Progenitor cell of endocrine pancreas (in vitro differentiated cells): ENCODE measurements at regions not wholly inside any gene's neighbourhood (a gene's known extent, or its start where the extent isn't known, plus 50 kb on each side); places are given as distances from the start of the nearest gene placed in this dataset.

Source experiments
- DNase-seq: peaks from one replicate; pipeline ENCODE4 v3.0.0; 2021; ENCODE audit warnings: low spot score; ENCODE audit not compliant: unreplicated experiment
- H3K27ac Mint-ChIP-seq: 2 replicates; pipeline ENCODE4 v1.8.0; 2021; ENCODE audit warnings: mild to moderate bottlenecking, moderate library complexity, mixed read lengths
- H3K27me3 Mint-ChIP-seq: 2 replicates; pipeline ENCODE4 v1.8.0; 2021; ENCODE audit warnings: mixed read lengths
- H3K36me3 Mint-ChIP-seq: 2 replicates; pipeline ENCODE4 v1.8.0; 2022; ENCODE audit warnings: mixed read lengths; ENCODE audit not compliant: insufficient read depth
- H3K4me1 Mint-ChIP-seq: 2 replicates; pipeline ENCODE4 v1.8.0; 2021; ENCODE audit warnings: low read depth, mixed read lengths
- H3K4me3 Mint-ChIP-seq: 2 replicates; pipeline ENCODE4 v1.8.0; 2021; ENCODE audit warnings: low read depth, mild to moderate bottlenecking, moderate library complexity, mixed read lengths
- H3K9me3 Mint-ChIP-seq: 2 replicates; pipeline ENCODE4 v1.8.0; 2021; ENCODE audit warnings: low read depth, mixed read lengths
- CTCF ChIP-seq: fragments of 200-600 bp; sonication (generic); IDR thresholded peaks from one replicate; pipeline ENCODE4 v1.5.0; 2021; ENCODE audit warnings: antibody characterized with exemption, mild to moderate bottlenecking; ENCODE audit not compliant: unreplicated experiment

DNA sequence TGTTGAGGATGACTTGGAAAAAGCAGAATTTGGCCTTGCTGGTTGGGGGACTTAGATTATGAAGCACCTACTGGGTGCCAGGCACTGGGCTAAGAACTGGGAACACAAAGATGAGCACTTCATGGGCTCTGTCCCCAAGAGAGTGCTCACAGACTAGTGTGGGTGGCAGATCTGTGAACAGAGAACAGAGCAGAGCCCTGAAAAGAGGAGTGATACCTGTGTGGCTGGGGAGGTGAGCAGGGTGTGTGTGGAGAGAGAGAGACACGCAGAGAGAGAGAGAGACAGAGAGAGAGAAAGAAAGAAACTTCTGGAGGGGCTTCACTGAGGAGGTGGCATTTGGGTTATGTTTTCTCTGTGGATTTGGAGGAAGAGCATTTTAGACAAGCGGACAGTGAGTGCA lies 61.1 kb upstream of the PPP2R5A start:
- Mint-ChIP-seq H3K27me3 (peaks cover 7% of the 10 kb centered on the region), H3K27ac (no peak overlapping the region)

DNA sequence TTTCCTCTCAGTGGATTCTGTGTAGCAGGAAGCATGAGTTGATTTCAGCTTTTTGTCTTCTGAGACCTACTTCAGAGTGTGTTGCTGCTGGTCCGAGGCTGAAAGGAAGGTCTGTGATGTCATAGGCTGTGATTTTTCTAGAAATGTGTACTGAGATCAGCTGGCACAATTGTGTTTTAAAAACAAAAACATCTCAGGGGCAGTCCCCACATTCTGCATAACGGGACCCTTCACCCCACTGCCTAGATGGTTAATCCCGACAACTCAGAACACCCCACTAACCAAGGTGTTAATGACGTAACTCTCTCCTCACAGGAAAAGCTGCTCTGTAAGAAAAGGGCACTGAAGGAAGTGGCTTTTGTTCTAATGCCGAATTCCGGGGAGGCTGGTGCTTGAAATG lies 59.8 kb upstream of the PPP2R5A start:
- peaks cover 10% of the 10 kb centered on the region for H3K4me1 Mint-ChIP-seq
- H3K4me3 Mint-ChIP-seq: no peak overlapping the region
- peaks cover 7% of the 10 kb centered on the region for H3K27me3 Mint-ChIP-seq
- TF ChIP-seq CTCF: no peak
- no peak overlapping the region for H3K27ac Mint-ChIP-seq
- no peaks in the 10 kb centered on the region for H3K36me3 Mint-ChIP-seq
- H3K9me3 Mint-ChIP-seq: no peaks in the 10 kb centered on the region
- DNase-seq: no peak

More for the DNA sequence above, 61.1 kb upstream of the PPP2R5A start:
- no peak for DNase-seq
- no peak for TF ChIP-seq CTCF
- H3K36me3 Mint-ChIP-seq: no peaks in the 10 kb centered on the region
- H3K4me1 Mint-ChIP-seq: peaks cover 19% of the 10 kb centered on the region
- no peaks in the 10 kb centered on the region for H3K9me3 Mint-ChIP-seq
- H3K4me3 Mint-ChIP-seq: no peak overlapping the region

DNA sequence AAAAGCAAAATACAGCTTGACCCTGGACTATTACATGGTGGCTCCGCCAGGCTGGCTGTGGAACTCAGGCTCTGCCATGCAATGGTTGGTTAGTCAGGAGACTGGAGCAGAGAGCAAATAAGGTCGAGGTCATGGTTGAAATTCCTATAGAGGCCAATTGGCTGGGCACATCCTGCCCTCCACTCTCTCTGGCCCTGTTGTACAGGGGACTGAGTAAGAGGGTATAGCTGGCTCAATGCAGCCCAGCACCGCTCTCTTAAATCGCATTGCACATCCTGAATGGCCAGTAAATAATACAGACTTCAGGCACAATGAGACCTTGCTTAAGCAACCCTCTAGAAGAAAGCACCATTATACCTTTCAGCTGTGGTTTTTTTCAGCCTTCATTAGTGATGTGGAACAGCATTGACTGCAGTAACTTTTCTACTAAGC lies 59.3 kb upstream of the PPP2R5A start:
- Mint-ChIP-seq H3K4me1 (peaks cover 10% of the 10 kb centered on the region), H3K4me3 (no peak overlapping the region), H3K27me3 (peaks cover 7% of the 10 kb centered on the region), H3K9me3 (no peaks in the 10 kb centered on the region), H3K27ac (no peak overlapping the region), H3K36me3 (no peaks in the 10 kb centered on the region)
- no peak for DNase-seq
- no peak for TF ChIP-seq CTCF

DNA sequence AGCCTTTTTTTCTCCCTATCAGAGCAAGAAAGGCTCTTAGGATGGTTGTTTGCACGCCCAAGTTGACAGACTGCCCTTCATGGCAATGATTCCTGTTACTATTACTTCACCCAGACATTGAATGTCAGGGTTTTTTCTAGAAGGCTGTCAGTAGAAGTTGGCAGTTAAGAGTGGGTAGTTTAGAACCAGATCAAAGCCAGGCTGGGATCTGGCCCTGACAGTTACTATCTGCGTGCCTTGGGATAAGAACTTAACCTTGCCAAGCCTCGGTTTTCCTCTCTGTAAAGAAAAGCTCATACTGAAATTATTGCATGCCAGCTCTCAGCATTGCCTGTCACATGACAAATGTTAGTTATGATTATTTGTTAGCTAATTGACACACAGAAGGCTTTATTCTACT lies 58.7 kb upstream of the PPP2R5A start:
- Mint-ChIP-seq H3K9me3 (no peaks in the 10 kb centered on the region), H3K27me3 (peaks cover 7% of the 10 kb centered on the region), H3K4me1 (peaks cover 10% of the 10 kb centered on the region), H3K27ac (no peak overlapping the region), H3K36me3 (no peaks in the 10 kb centered on the region), H3K4me3 (no peak overlapping the region)
- no peak for DNase-seq
- no peak for TF ChIP-seq CTCF

DNA sequence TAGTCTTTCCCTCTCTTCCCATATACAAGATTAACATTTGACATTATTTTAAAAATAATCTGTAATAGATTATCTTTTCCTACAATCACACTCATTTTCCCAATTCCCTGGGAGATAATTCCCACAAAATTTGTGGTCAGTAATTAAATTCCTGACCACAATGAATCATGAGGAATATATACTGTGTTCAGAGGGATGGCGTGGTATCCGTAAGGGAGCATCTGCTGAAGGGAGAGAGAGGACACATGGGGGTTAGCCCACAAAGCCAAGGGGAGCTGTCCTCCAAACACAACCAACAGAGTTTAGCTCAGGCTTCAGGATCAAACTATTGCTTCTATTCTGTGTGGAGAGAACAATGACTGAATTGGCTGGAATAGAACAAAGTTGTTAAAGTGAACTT lies 57.1 kb upstream of the PPP2R5A start:
- Mint-ChIP-seq H3K36me3 (no peaks in the 10 kb centered on the region), H3K4me3 (no peak overlapping the region), H3K27ac (no peak overlapping the region), H3K27me3 (peaks cover 7% of the 10 kb centered on the region), H3K4me1 (peaks cover 10% of the 10 kb centered on the region), H3K9me3 (no peaks in the 10 kb centered on the region)
- DNase-seq: no peak
- no peak for TF ChIP-seq CTCF
